ENCODE measurements at regions not wholly inside any gene's neighbourhood (a gene's known extent, or its start where the extent isn't known, plus 50 kb on each side); places are given as distances from the start of the nearest gene placed in this dataset.

- TF ChIP-seq CTCF (conservative IDR thresholded peaks at IDR 0.05 in 1 of 2, IDR thresholded peaks at IDR 0.05 in 1 of 2; ENCODE audit: low read depth in 1 of 2, low read length in 2 of 2) (no peak), EZH2 (IDR thresholded peaks at IDR 0.05; ENCODE audit: low read length, missing control alignments) (no peak)
Observed at GRCh38 chr2:30349691-30350090, 97.4 kb upstream of the LCLAT1 start.
